NCI-H2196 (cell line): ENCODE measurements at regions not wholly inside any gene's neighbourhood (a gene's known extent, or its start where the extent isn't known, plus 50 kb on each side); places are given as distances from the start of the nearest gene placed in this dataset.
"Not testable (repeated sequence)": the region's sequence is repeated elsewhere in the genome, so short reads cannot be mapped to it uniquely, and the experiment has no call there.

Experiments
- DNase-seq: peaks from one replicate; lab custom pipeline; 2025; ENCODE audit not compliant: unreplicated experiment; lab: John Stamatoyannopoulos, UW

- no peak for DNase-seq
These were observed 425.9 kb downstream of the EPHA3 start for GRCh38 chr3:89533275-89533674.

- DNase-seq: not testable (repeated sequence)
These were observed 447.2 kb downstream of the EPHA3 start for GRCh38 chr3:89554587-89554986.

- DNase-seq: no peak
These were observed 451.3 kb downstream of the EPHA3 start for GRCh38 chr3:89558711-89559110.

GRCh38 chr3:89560568-89560967, 453.1 kb downstream of the EPHA3 start:
- DNase-seq: no peak

- DNase-seq: no peak
These were observed 455.0 kb downstream of the EPHA3 start for GRCh38 chr3:89562373-89562772.

GRCh38 chr3:89565098-89565497, 457.7 kb downstream of the EPHA3 start:
- DNase-seq: no peak

GRCh38 chr3:89570465-89570864, 463.0 kb downstream of the EPHA3 start:
- no peak for DNase-seq

- no peak for DNase-seq
These were observed 463.9 kb downstream of the EPHA3 start for GRCh38 chr3:89571298-89571697.

GRCh38 chr3:89571707-89572106, 464.3 kb downstream of the EPHA3 start:
- no peak for DNase-seq

- DNase-seq: no peak
These were observed 464.8 kb downstream of the EPHA3 start for GRCh38 chr3:89572261-89572660.

- DNase-seq: no peak
These were observed 469.0 kb downstream of the EPHA3 start for GRCh38 chr3:89576417-89576816.

- no peak for DNase-seq
These were observed 470.5 kb downstream of the EPHA3 start for GRCh38 chr3:89577637-89578530.

GRCh38 chr3:89580859-89581258, 473.4 kb downstream of the EPHA3 start:
- DNase-seq: no peak

- DNase-seq: no peak
These were observed 477.0 kb downstream of the EPHA3 start for GRCh38 chr3:89584398-89584797.

- DNase-seq: no peak
These were observed 478.8 kb downstream of the EPHA3 start for GRCh38 chr3:89586256-89586655.

- DNase-seq: no peak
These were observed 479.3 kb downstream of the EPHA3 start for GRCh38 chr3:89586676-89587075.

GRCh38 chr3:89606151-89606550, 498.7 kb downstream of the EPHA3 start:
- no peak for DNase-seq

GRCh38 chr3:89612027-89612426, 504.6 kb downstream of the EPHA3 start:
- no peak for DNase-seq

- no peak for DNase-seq
These were observed 505.8 kb downstream of the EPHA3 start for GRCh38 chr3:89613241-89613640.

GRCh38 chr3:89617706-89618105, 510.3 kb downstream of the EPHA3 start:
- no peak for DNase-seq

- no peak for DNase-seq
These were observed 511.8 kb downstream of the EPHA3 start for GRCh38 chr3:89619263-89619662.

- DNase-seq: no peak
These were observed 514.8 kb downstream of the EPHA3 start for GRCh38 chr3:89622063-89622700.
